ENCODE measurements at regions not wholly inside any gene's neighbourhood (a gene's known extent, or its start where the extent isn't known, plus 50 kb on each side); places are given as distances from the start of the nearest gene placed in this dataset.

- no peaks in the 10 kb centered on the region for H3K9me3 Mint-ChIP-seq (ENCODE audit: unreplicated experiment)
- H3K27me3 ChIP-seq (replicated peaks; ENCODE audit: control insufficient read depth, insufficient read depth, low read length) = no peaks in the 10 kb centered on the region
- TF ChIP-seq, protein P1, sequence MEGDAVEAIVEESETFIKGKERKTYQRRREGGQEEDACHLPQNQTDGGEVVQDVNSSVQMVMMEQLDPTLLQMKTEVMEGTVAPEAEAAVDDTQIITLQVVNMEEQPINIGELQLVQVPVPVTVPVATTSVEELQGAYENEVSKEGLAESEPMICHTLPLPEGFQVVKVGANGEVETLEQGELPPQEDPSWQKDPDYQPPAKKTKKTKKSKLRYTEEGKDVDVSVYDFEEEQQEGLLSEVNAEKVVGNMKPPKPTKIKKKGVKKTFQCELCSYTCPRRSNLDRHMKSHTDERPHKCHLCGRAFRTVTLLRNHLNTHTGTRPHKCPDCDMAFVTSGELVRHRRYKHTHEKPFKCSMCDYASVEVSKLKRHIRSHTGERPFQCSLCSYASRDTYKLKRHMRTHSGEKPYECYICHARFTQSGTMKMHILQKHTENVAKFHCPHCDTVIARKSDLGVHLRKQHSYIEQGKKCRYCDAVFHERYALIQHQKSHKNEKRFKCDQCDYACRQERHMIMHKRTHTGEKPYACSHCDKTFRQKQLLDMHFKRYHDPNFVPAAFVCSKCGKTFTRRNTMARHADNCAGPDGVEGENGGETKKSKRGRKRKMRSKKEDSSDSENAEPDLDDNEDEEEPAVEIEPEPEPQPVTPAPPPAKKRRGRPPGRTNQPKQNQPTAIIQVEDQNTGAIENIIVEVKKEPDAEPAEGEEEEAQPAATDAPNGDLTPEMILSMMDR (IDR thresholded peaks at IDR 0.05; ENCODE audit: insufficient read depth in 1 of 2, low read depth in 1 of 2, low read length in 1 of 2, severe bottlenecking in 1 of 2, unreplicated experiment in 1 of 2) = no peak
- H3K4me1 Mint-ChIP-seq (ENCODE audit: low read depth, unreplicated experiment) = peaks cover 5% of the 10 kb centered on the region
- H3K4me3 Mint-ChIP-seq (ENCODE audit: unreplicated experiment) = no peak overlapping the region
- no TSS peak for BruUV-seq (replicated peaks)
- ChIA-PET CTCF (interaction anchor here (0.6 kb wide), 1 partner anchor 11 kb away, joined by 8 read pairs; no protein-coding TSS in a partner anchor), POLR2A (no interaction called here)
- no peaks in the 10 kb centered on the region for H3K4me1 ChIP-seq
- H3K4me3 ChIP-seq (ENCODE audit: low read depth, low read length) = no peak overlapping the region
- H3K9me3 ChIP-seq = no peaks in the 10 kb centered on the region
- no peaks in the 10 kb centered on the region for H3K36me3 ChIP-seq (ENCODE audit: control insufficient read depth, insufficient read depth, low read length)
- DNase-seq = no peak
- intact Hi-C loops (cut with micrococcal nuclease; ENCODE audit: unreplicated experiment) = no loop called here
- H3K27ac Mint-ChIP-seq (ENCODE audit: unreplicated experiment) = no peak overlapping the region
- no peaks in the 10 kb centered on the region for H3K36me3 Mint-ChIP-seq (ENCODE audit: insufficient read depth, unreplicated experiment)
- H3K27me3 Mint-ChIP-seq (ENCODE audit: insufficient read depth, unreplicated experiment) = no peaks in the 10 kb centered on the region
These were observed 182.5 kb upstream of the KCNH8 start for GRCh38 chr3:18965781-18966180.

- H3K36me3 ChIP-seq (ENCODE audit: control insufficient read depth, insufficient read depth, low read length) = no peaks in the 10 kb centered on the region
- Mint-ChIP-seq H3K4me3 (ENCODE audit: unreplicated experiment) (no peak overlapping the region), H3K36me3 (ENCODE audit: insufficient read depth, unreplicated experiment) (no peaks in the 10 kb centered on the region), H3K9me3 (ENCODE audit: unreplicated experiment) (no peaks in the 10 kb centered on the region), H3K4me1 (ENCODE audit: low read depth, unreplicated experiment) (peaks cover 5% of the 10 kb centered on the region), H3K27me3 (ENCODE audit: insufficient read depth, unreplicated experiment) (no peaks in the 10 kb centered on the region), H3K27ac (ENCODE audit: unreplicated experiment) (no peak overlapping the region)
- no peak overlapping the region for H3K4me3 ChIP-seq (ENCODE audit: low read depth, low read length)
- POLR2A ChIA-PET = no interaction called here
- no peaks in the 10 kb centered on the region for H3K9me3 ChIP-seq
- no TSS peak for BruUV-seq (replicated peaks)
- DNase-seq = no peak
- no peaks in the 10 kb centered on the region for H3K27me3 ChIP-seq (replicated peaks; ENCODE audit: control insufficient read depth, insufficient read depth, low read length)
- CTCF ChIA-PET = no interaction called here
- intact Hi-C loops (cut with micrococcal nuclease; ENCODE audit: unreplicated experiment) = no loop called here
- H3K4me1 ChIP-seq = no peaks in the 10 kb centered on the region
- TF ChIP-seq, protein P1 (IDR thresholded peaks at IDR 0.05; ENCODE audit: insufficient read depth in 1 of 2, low read depth in 1 of 2, low read length in 1 of 2, severe bottlenecking in 1 of 2, unreplicated experiment in 1 of 2) = no peak
These were observed 183.7 kb upstream of the KCNH8 start for GRCh38 chr3:18964640-18965039.

DNA sequence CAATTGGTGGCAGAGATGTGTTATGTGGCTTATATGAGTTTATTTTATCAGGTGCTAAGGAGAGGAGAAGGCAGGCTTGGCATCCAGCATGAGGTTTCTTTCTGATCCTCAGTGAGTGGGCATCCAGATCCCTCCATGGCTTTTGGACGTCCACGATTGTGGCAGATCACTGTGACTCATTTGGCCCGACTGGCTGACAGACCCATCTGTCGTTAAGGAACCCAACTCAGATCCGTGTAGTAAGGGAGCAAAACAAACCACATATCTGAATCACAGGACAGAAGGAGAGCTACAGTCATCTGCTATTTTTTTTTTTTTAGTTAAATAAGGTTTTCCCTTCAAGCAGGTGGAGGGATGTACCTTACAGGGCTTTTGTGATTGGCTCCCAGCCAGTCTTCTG lies 197.0 kb upstream of the KCNH8 start:
- BruUV-seq (replicated peaks) = no TSS peak
- no peaks in the 10 kb centered on the region for H3K27me3 ChIP-seq (replicated peaks; ENCODE audit: control insufficient read depth, insufficient read depth, low read length)
- no peaks in the 10 kb centered on the region for H3K9me3 Mint-ChIP-seq (ENCODE audit: unreplicated experiment)
- no peaks in the 10 kb centered on the region for H3K36me3 Mint-ChIP-seq (ENCODE audit: insufficient read depth, unreplicated experiment)
- intact Hi-C loops (cut with micrococcal nuclease; ENCODE audit: unreplicated experiment) = no loop called here
- POLR2A ChIA-PET = no interaction called here
- H3K9me3 ChIP-seq = no peaks in the 10 kb centered on the region
- no peak overlapping the region for H3K4me3 ChIP-seq (ENCODE audit: low read depth, low read length)
- TF ChIP-seq, protein P1 (IDR thresholded peaks at IDR 0.05; ENCODE audit: insufficient read depth in 1 of 2, low read depth in 1 of 2, low read length in 1 of 2, severe bottlenecking in 1 of 2, unreplicated experiment in 1 of 2) = no peak
- no peak for DNase-seq
- no peaks in the 10 kb centered on the region for H3K36me3 ChIP-seq (ENCODE audit: control insufficient read depth, insufficient read depth, low read length)
- H3K27me3 Mint-ChIP-seq (ENCODE audit: insufficient read depth, unreplicated experiment) = peaks cover 3% of the 10 kb centered on the region
- no peak overlapping the region for H3K27ac Mint-ChIP-seq (ENCODE audit: unreplicated experiment)
- no peak overlapping the region for H3K4me3 Mint-ChIP-seq (ENCODE audit: unreplicated experiment)
- CTCF ChIA-PET = no interaction called here
- H3K4me1 Mint-ChIP-seq (ENCODE audit: low read depth, unreplicated experiment) = no peaks in the 10 kb centered on the region
- no peaks in the 10 kb centered on the region for H3K4me1 ChIP-seq

All from Caco-2 (cell line).